ENCODE measurements at regions not wholly inside any gene's neighbourhood (a gene's known extent, or its start where the extent isn't known, plus 50 kb on each side); places are given as distances from the start of the nearest gene placed in this dataset.

DNA sequence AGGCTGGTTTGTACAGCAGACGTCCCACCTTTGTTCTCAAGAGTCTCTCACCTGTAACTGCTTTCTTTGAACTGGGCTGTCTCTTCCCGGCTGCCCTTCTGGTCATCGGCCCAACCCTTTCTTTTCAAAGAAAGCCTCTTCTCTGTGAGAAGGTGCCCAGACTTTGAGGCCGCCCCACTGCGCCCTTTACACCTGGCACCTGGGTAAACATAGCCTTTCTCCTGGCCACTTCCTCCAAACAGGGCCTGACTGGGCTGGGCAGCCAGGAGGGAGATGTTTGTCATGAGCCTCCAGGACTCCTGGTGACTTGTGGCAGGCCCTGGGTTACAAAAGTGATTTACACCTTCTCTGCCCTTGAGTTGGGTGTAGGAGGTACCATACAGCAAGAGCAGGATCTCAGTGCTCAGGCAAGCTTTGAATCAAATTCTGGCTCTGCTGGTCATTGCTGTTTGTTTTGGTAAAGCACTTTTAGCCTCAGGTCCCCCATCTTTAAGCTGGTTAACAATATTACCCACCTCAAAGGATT lies 127.2 kb upstream of the CXCL14 start:
- Histone ChIP-seq H3K4me2 (ENCODE audit: low read length) (no peak overlapping the region), H3K27ac (no peak overlapping the region), H3K9me3 (ENCODE audit: control insufficient read depth, low read length) (no peaks in the 10 kb centered on the region), H3K27me3 (ENCODE audit: control insufficient read depth, insufficient read depth, low read length) (no peaks in the 10 kb centered on the region), H3K4me3 (ENCODE audit: low read depth, low read length) (no peak overlapping the region), H3K9ac (no peak overlapping the region), H3K4me1 (no peaks in the 10 kb centered on the region), H2AFZ (no peak overlapping the region), H3K36me3 (ENCODE audit: control insufficient read depth, insufficient read depth, low read length) (no peaks in the 10 kb centered on the region), H3K79me2 (no peaks in the 10 kb centered on the region)
- no peak for TF ChIP-seq CTCF (IDR thresholded peaks at IDR 0.05)

DNA sequence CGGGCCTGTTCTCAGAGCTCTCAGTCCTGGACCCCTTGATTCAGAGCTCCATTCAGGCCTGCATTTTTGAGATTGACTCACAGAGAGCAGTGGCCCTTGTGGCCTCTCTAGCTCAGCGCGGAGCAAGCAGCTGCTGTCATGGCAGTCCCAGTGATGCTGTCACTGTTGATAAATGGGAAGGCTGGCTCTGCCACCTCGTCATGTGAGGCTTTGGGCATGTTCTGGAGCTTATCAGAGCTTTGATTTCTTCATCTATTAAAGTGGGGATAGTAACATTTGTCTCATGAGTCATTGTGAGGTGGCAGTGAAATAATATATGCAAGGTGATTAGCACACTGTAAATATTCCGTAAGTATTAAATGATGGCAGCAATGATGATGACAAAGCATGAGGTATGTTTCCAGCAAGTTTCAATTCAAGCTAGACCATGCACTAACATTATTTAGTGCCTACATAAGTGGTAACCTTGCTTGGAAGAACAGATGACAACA lies 126.4 kb upstream of the CXCL14 start:
- Histone ChIP-seq H3K9me3 (ENCODE audit: control insufficient read depth, low read length) (no peaks in the 10 kb centered on the region), H3K4me1 (no peaks in the 10 kb centered on the region), H3K27ac (no peak overlapping the region), H3K36me3 (ENCODE audit: control insufficient read depth, insufficient read depth, low read length) (no peaks in the 10 kb centered on the region), H3K9ac (no peak overlapping the region), H3K4me2 (ENCODE audit: low read length) (no peak overlapping the region), H3K27me3 (ENCODE audit: control insufficient read depth, insufficient read depth, low read length) (no peaks in the 10 kb centered on the region), H3K79me2 (no peaks in the 10 kb centered on the region), H3K4me3 (ENCODE audit: low read depth, low read length) (no peak overlapping the region), H2AFZ (no peak overlapping the region)
- TF ChIP-seq CTCF (IDR thresholded peaks at IDR 0.05): no peak

DNA sequence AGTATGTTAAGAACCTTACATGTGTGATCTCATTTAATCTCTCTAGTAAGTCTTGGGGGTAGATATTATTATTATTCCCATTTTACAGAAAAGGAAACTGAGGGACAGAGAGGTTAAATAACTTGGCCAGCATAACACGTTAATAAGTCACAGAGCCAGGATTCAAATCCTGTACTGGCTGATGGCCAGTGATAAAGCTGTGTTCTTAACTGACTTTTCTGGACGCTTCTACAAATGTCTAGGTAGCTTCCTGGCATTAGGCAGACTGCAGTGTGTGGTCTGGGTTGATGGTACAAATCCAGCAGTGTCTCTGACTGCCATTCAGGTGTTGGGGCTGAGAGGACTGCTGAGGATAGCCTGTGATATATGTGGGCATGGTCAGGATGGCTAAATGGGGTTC lies 125.8 kb upstream of the CXCL14 start:
- Histone ChIP-seq H3K9ac (no peak overlapping the region), H3K27me3 (ENCODE audit: control insufficient read depth, insufficient read depth, low read length) (no peaks in the 10 kb centered on the region), H3K9me3 (ENCODE audit: control insufficient read depth, low read length) (no peaks in the 10 kb centered on the region), H3K4me2 (ENCODE audit: low read length) (no peak overlapping the region), H3K79me2 (no peaks in the 10 kb centered on the region), H2AFZ (no peak overlapping the region), H3K27ac (no peak overlapping the region), H3K4me1 (no peaks in the 10 kb centered on the region), H3K4me3 (ENCODE audit: low read depth, low read length) (no peak overlapping the region), H3K36me3 (ENCODE audit: control insufficient read depth, insufficient read depth, low read length) (no peaks in the 10 kb centered on the region)
- TF ChIP-seq CTCF (IDR thresholded peaks at IDR 0.05): no peak

GRCh38 chr5:135703016-135703550 lies 124.3 kb upstream of the CXCL14 start:
- no peaks in the 10 kb centered on the region for H3K9me3 ChIP-seq (ENCODE audit: control insufficient read depth, low read length)
- H3K4me2 ChIP-seq (ENCODE audit: low read length): no peak overlapping the region
- H2AFZ ChIP-seq: no peak overlapping the region
- H3K36me3 ChIP-seq (ENCODE audit: control insufficient read depth, insufficient read depth, low read length): no peaks in the 10 kb centered on the region
- H3K4me3 ChIP-seq (ENCODE audit: low read depth, low read length): no peak overlapping the region
- H3K27ac ChIP-seq: no peak overlapping the region
- H3K79me2 ChIP-seq: no peaks in the 10 kb centered on the region
- H3K9ac ChIP-seq: no peak overlapping the region
- TF ChIP-seq CTCF (IDR thresholded peaks at IDR 0.05): no peak
- no peaks in the 10 kb centered on the region for H3K27me3 ChIP-seq (ENCODE audit: control insufficient read depth, insufficient read depth, low read length)
- no peaks in the 10 kb centered on the region for H3K4me1 ChIP-seq

DNA sequence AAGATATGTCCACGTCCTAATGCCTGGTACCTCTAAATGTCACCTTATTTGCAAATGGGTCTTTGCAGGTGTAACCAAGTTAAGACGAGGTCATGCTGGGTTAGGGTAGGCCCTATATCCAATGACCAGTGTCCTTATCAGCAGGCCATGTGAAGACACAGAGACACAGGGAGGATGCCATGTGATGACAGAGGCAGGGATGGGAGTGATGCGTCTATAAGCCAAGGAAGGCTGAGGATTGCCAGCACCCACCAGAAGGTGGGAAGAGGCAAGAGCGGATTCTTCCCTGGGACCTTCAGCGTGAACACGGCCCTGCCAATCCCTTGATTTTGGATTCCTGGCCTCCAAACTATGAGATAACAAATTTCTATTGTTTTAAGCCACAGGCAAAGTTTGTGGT lies 123.4 kb upstream of the CXCL14 start:
- TF ChIP-seq CTCF (IDR thresholded peaks at IDR 0.05): no peak
- Histone ChIP-seq H3K27me3 (ENCODE audit: control insufficient read depth, insufficient read depth, low read length) (no peaks in the 10 kb centered on the region), H2AFZ (no peak overlapping the region), H3K4me3 (ENCODE audit: low read depth, low read length) (no peak overlapping the region), H3K27ac (no peak overlapping the region), H3K4me2 (ENCODE audit: low read length) (no peak overlapping the region), H3K36me3 (ENCODE audit: control insufficient read depth, insufficient read depth, low read length) (no peaks in the 10 kb centered on the region), H3K9ac (no peak overlapping the region), H3K4me1 (no peaks in the 10 kb centered on the region), H3K79me2 (no peaks in the 10 kb centered on the region), H3K9me3 (ENCODE audit: control insufficient read depth, low read length) (no peaks in the 10 kb centered on the region)

Data from parathyroid adenoma (tissue), 2 donors.